Adrenal gland (tissue), 9 donors: ENCODE measurements at regions not wholly inside any gene's neighbourhood (a gene's known extent, or its start where the extent isn't known, plus 50 kb on each side); places are given as distances from the start of the nearest gene placed in this dataset.
A peak's percentile ranks its signal among the peaks of the same experiment; 100 is the strongest.
"Not testable (repeated sequence)": the region's sequence is repeated elsewhere in the genome, so short reads cannot be mapped to it uniquely, and the experiment has no call there.

Experiments
- DNase-seq, 7 donors: peaks; one replicate each; pipeline ENCODE4 v3.0.0-alpha.2; 2019 to 2020
- H3K27ac ChIP-seq, 5 donors: fragments of 200-600 bp; sonication (generic) in 4 of 5; 1 replicate in 3 of 5; 2 replicates in 2 of 5; pipeline versions ENCODE4 v1.5.1 to v1.8.0; 2016 to 2020; ENCODE audit warnings: mild to moderate bottlenecking in 1 of 5
- H3K27me3 ChIP-seq: fragments of 200-600 bp; 2 replicates; pipeline ENCODE4 v1.8.0; 2021
- H3K36me3 ChIP-seq, 2 donors: fragments of 200-600 bp; replicated peaks in 1 of 2; 1 replicate in 1 of 2; 2 replicates in 1 of 2; pipeline versions ENCODE4 v1.5.1 to v1.8.0; 2018 to 2022
- H3K4me1 ChIP-seq, 2 donors: fragments of 200-600 bp; replicated peaks in 1 of 2; 1 replicate in 1 of 2; 2 replicates in 1 of 2; pipeline versions ENCODE4 v1.5.1 to v1.8.0; 2018 to 2021
- H3K4me3 ChIP-seq, 4 donors: fragments of 200-600 bp; sonication (generic) in 3 of 4; one replicate each; pipeline ENCODE4 v1.5.1; 2016 to 2018
- H3K9me3 ChIP-seq, 3 donors: fragments of 200-600 bp; sonication (generic) in 1 of 3; replicated peaks in 1 of 3; 1 replicate in 2 of 3; 2 replicates in 1 of 3; pipeline versions ENCODE4 v1.5.1 to v1.8.0; 2016 to 2021
- POLR2A ChIP-seq, 2 donors: fragments of 450-650 bp; IDR thresholded peaks; one replicate each; pipeline ENCODE4 v1.6.1; 2017; ENCODE audit warnings: antibody characterized with exemption in 2 of 2, mild to moderate bottlenecking in 2 of 2, moderate library complexity in 1 of 2
- WGBS, 4 donors: extraction: QIAGEN DNeasy Blood & Tissue Kit in 2 of 4; methylation state at CpG; one replicate each; pipeline versions ENCODE4 v1.1.5 to v1.1.7; 2013 to 2017; 5-methylcytosine and 5-hydroxymethylcytosine counted together
- intact Hi-C, 2 donors: fragments of 100-400 bp; cut with DNase I; formaldehyde crosslinking; loops; one replicate each; pipeline versions ENCODE4 v1.14.1 to v1.15.0; 2022 to 2023
- TF ChIP-seq, protein P1 (sequence below), 6 experiments: fragments of 450-650 bp in 4 of 6; fragments of 200-600 bp in 2 of 6; sonication (generic) in 1 of 6; IDR thresholded peaks; 1 replicate in 5 of 6; 2 replicates in 1 of 6; pipeline versions ENCODE4 v1.5.1 to v1.8.0; 2016 to 2021; ENCODE audit warnings: antibody characterized with exemption in 6 of 6, mild to moderate bottlenecking in 2 of 6, moderate library complexity in 1 of 6
- donor health status: healthy with polysubstance abuse.
- donor health status: Bipolar disorder and iron deficiency.
- donor health status: DM: yes; HTN: yes; CAD: no.
- donor health status: DM: no; HTN: no; CAD: no.
- donor health status: DM: no; HTN: no; CAD: no.

DNA sequence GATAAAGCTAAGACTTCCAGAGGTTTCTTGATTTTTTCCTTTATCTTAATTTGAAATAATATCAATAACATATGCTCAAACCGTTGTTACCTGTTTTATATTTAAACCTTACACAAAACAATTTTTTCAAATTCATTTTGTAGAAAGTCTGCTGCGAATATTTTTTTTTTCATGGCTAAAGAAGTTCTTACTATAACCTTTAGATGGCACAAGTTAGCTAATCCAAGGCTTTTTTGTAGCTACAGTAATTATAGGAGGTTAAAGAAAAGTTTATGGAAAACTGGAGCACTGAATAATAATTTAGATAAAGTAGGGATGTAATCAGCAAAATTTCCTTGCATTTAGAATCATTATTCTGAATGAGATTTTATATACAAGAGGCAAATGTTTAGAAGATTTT lies 78.0 kb upstream of the PNPT1 start:
- H3K36me3 ChIP-seq, result no peaks in the 10 kb centered on the region
- no peak overlapping the region for H3K27ac ChIP-seq
- no peaks in the 10 kb centered on the region for H3K27me3 ChIP-seq
- no peaks in the 10 kb centered on the region for H3K4me1 ChIP-seq
- H3K4me3 ChIP-seq, result no peak overlapping the region
- intact Hi-C loops, result loop anchor here in 1 of 2 donors (5.0 kb wide), 1 partner anchor 236 kb away; no protein-coding TSS in a partner anchor
- WGBS, 4 donors, result 8 to 19% (median 12%) methylated on average over 2 of the region's 2 CpGs
- TF ChIP-seq POLR2A (IDR thresholded peaks at IDR 0.05), result no peak
- TF ChIP-seq, protein P1, sequence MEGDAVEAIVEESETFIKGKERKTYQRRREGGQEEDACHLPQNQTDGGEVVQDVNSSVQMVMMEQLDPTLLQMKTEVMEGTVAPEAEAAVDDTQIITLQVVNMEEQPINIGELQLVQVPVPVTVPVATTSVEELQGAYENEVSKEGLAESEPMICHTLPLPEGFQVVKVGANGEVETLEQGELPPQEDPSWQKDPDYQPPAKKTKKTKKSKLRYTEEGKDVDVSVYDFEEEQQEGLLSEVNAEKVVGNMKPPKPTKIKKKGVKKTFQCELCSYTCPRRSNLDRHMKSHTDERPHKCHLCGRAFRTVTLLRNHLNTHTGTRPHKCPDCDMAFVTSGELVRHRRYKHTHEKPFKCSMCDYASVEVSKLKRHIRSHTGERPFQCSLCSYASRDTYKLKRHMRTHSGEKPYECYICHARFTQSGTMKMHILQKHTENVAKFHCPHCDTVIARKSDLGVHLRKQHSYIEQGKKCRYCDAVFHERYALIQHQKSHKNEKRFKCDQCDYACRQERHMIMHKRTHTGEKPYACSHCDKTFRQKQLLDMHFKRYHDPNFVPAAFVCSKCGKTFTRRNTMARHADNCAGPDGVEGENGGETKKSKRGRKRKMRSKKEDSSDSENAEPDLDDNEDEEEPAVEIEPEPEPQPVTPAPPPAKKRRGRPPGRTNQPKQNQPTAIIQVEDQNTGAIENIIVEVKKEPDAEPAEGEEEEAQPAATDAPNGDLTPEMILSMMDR (IDR thresholded peaks at IDR 0.05), result peak; percentile 56 to 91 (median 69)
- no peaks in the 10 kb centered on the region for H3K9me3 ChIP-seq
- no peak for DNase-seq

DNA sequence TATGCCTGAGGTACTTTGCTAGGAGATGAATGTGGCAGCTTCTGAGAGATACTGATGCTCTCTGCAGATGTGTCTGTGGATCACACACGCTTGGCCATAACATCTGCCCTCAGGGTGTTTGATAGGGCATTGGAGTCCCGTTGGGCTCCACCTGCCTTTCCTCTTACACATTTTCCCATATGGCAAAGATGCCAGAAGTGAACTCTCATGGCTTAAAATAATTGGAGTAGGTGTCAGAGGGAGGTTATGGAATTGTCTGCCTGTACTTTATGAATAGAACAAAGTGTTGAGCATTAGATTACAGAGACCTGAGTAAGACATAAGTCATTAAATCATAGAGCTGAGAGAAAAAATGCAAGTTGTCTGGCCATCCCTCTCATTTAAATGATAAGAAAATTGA lies 75.3 kb upstream of the PNPT1 start:
- TF ChIP-seq, protein P1 (IDR thresholded peaks at IDR 0.05), result no peak
- no peak for TF ChIP-seq POLR2A (IDR thresholded peaks at IDR 0.05)
- Histone ChIP-seq H3K27ac (no peak overlapping the region), H3K4me3 (no peak overlapping the region), H3K27me3 (no peaks in the 10 kb centered on the region), H3K9me3 (no peaks in the 10 kb centered on the region), H3K4me1 (no peaks in the 10 kb centered on the region), H3K36me3 (no peaks in the 10 kb centered on the region)
- 41 to 54% (median 49%) methylated on average over 2 of the region's 2 CpGs for WGBS, 4 donors
- DNase-seq, result no peak
- intact Hi-C loops, result loop anchor here (5.0 to 10.0 kb wide), 2 partner anchors 193 to 256 kb away; no protein-coding TSS in a partner anchor

DNA sequence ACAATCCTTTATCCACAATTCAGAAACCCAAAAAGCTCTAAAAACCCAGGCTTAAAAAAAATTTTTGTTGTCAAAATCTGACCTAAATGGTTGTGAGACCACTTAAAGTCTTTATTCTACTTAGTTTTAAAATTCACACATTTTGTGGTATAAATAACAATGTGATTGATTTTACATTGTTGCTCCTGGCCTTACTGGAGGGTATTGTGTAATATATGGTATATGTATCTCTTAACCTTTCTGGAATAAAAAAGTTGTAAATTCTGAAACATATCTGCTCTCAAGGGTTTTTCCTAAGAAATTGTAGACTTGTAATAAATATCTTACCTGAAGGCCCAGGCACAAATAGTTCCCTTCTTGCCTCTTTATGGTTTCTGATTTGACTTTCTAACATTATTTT lies 73.3 kb upstream of the PNPT1 start:
- H3K4me3 ChIP-seq, result no peak overlapping the region
- no peaks in the 10 kb centered on the region for H3K36me3 ChIP-seq
- no peaks in the 10 kb centered on the region for H3K4me1 ChIP-seq
- no peak for DNase-seq
- TF ChIP-seq, protein P1 (IDR thresholded peaks at IDR 0.05), result no peak
- no peak for TF ChIP-seq POLR2A (IDR thresholded peaks at IDR 0.05)
- intact Hi-C loops, result loop anchor here (5.0 to 10.0 kb wide), 2 partner anchors 195 to 258 kb away; no protein-coding TSS in a partner anchor
- no peaks in the 10 kb centered on the region for H3K9me3 ChIP-seq
- H3K27me3 ChIP-seq, result no peaks in the 10 kb centered on the region
- no peak overlapping the region for H3K27ac ChIP-seq

DNA sequence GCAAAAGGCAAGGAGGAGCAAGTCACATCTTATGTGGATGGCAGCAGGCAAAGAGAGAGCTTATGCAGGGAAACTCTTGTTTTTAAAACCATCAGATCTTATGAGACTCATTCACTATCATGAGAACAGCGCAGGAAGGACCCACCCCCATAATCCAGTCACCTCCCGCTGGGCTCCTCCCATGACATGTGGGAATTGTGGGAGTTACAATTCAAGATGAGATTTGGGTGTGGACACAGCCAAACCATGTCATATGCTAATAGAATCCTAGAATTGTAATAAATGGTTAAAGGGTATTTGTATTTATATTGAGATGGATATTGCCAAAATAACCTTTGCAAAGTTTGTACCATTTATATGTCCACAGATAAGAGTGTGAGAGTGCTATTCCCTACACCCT lies 72.1 kb upstream of the PNPT1 start:
- not testable (repeated sequence) for H3K36me3 ChIP-seq, H3K9me3 ChIP-seq, H3K4me3 ChIP-seq, H3K27me3 ChIP-seq, H3K27ac ChIP-seq, H3K4me1 ChIP-seq, DNase-seq
- intact Hi-C loops, result loop anchor here (5.0 to 10.0 kb wide), 2 partner anchors 197 to 259 kb away; no protein-coding TSS in a partner anchor
- 68 to 92% (median 73%) methylated on average over 2 of the region's 2 CpGs for WGBS, 4 donors

DNA sequence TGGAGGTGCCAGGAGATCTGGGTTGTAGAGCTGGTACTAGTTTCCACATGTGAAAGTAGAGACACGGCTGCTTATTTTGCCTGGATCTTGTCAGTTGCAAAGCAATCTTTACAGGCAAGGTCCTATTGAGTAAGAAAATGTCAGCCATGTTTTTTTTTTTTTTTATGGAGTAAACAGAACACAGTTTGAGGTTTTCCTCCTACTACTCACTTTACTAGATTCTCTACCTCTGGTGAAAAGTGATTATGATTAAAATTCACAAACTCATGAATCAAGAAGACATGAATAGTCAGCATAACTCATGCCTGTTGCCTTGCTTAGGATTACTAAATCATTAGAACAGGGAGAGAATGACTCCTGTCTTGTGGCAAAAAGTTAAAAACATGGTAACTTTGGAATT lies 70.1 kb upstream of the PNPT1 start:
- Histone ChIP-seq H3K27ac (no peak overlapping the region), H3K27me3 (peaks cover 4% of the 10 kb centered on the region), H3K4me3 (no peak overlapping the region), H3K9me3 (no peaks in the 10 kb centered on the region), H3K36me3 (no peaks in the 10 kb centered on the region), H3K4me1 (no peaks in the 10 kb centered on the region)
- 79 to 89% (median 87%) methylated on average over 1 of the region's 1 CpG for WGBS, 4 donors
- no peak for TF ChIP-seq POLR2A (IDR thresholded peaks at IDR 0.05)
- TF ChIP-seq, protein P1 (IDR thresholded peaks at IDR 0.05), result no peak
- DNase-seq, result no peak
- intact Hi-C loops, result loop anchor here in 1 of 2 donors (10.0 kb wide), 1 partner anchor 261 kb away; no protein-coding TSS in a partner anchor
